ENCODE measurements at regions not wholly inside any gene's neighbourhood (a gene's known extent, or its start where the extent isn't known, plus 50 kb on each side); places are given as distances from the start of the nearest gene placed in this dataset.
"Not testable (repeated sequence)": the region's sequence is repeated elsewhere in the genome, so short reads cannot be mapped to it uniquely, and the experiment has no call there.

DNA sequence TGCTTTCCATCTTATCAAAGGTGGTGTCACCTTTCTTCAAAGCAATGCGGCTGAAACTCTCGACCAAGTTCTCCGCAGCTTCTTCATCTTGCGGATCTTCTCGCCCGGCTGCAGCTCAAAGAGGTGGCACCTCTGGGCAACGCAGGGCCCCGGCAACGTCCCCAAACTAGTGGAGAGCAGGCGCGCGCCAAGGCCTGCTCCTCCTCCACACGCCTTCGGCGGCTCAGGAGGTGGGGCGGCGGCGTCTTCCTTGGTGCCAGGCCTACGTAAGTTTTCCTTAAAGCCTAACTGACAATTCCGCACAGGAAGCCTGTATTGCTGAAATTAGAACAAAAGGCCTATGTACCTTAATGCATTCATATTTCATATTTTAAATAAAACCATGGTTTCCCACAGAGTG lies 112.0 kb downstream of the TMX1 start:
- DNase-seq (ENCODE audit: low spot score): no peak

DNA sequence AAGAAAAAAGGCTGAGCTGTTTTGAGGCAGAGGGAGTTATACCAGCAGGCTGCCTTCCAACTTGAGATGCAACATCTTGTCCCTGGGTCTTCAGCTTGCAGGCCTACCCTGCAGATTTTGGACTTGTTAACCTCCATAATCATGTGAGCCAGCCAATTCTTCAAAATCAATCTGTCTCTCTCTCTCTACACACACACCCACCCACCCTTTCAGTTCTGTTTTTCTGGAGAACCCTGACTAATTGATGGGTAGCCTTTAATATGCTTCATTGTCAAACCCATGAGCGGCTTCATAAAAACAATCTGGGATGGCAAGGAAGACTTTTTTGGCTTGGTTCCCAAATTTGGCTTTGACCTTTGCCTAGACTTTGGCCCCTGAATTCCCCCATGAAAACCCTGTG lies 113.9 kb downstream of the TMX1 start:
- DNase-seq (ENCODE audit: low spot score): no peak

DNA sequence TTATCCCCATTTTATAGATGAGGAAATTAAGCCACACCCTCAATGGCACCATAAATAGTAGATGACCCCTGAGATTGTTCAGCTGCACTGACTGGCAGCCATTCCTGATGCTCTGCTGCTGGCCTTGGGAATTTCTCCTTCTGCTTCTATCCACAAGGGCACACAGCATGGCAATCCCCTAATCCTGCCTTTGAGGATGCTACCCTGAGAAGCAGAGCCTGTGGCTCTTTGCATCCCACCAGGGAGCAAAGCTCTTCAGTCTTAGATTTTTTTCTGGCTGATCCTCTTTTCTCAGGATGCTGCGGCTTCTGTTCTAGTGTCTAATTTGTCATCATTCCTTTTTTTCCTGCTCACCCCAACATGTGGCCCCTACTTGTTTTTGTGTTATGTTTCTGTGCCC lies 114.8 kb downstream of the TMX1 start:
- no peak for DNase-seq (ENCODE audit: low spot score)

DNA sequence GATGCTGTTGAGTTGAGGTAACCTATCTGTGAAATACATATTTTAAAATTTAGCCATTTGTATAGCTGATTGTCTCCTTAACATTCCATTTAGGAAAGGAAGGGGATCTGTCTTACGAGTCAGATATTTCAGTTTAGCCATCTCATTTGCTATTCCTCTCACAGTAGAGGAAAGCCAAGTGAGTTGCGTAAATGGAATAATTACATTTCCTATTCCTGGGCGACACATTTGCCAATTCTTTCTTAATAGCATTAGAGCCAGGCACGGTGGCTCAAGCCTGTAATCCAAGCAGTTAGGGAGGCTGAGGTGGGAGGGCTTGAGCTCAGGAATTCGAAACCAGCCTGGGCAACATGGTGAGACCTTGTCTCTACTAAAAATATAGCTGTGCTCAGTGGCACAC lies 116.3 kb downstream of the TMX1 start:
- no peak for DNase-seq (ENCODE audit: low spot score)

DNA sequence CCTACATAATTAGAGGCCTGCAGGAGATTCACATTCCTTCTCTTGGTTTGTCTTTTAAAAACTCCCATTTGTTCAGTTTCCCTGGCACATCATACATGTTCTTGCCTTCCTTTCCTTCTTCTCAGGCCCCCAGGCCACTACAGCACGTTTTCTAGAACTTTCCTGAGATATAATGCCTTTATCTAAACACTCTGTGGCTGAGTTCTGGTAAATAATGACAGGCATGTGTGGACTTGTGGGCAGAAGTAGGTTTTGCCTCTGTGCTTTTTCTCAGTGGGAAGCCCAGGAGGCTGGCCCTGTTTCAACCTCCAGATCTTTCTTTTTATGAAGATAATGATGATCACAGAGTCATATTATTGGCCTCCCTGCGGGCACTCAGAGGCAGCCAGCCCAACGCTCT lies 117.2 kb downstream of the TMX1 start:
- no peak for DNase-seq (ENCODE audit: low spot score)

DNA sequence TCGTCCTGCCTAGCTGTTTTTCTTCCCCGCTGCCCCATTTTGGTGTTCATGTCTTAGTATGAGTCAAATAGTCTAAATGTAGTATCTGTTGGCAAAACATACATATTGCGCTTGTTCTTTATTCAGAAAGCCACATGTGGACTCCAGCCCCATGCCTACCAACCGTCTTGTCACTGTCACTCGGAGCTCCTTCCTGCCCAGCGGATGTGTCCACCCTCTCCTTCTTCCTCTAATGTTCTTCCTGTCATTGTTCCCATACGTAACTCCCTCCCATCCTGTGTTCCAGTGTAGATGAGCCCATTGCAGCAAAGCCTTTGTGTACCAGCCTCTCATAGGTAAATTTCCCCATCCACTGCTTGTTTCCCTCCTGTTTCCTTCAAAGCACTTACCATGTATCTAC lies 120.5 kb downstream of the TMX1 start:
- DNase-seq (ENCODE audit: low spot score): no peak

DNA sequence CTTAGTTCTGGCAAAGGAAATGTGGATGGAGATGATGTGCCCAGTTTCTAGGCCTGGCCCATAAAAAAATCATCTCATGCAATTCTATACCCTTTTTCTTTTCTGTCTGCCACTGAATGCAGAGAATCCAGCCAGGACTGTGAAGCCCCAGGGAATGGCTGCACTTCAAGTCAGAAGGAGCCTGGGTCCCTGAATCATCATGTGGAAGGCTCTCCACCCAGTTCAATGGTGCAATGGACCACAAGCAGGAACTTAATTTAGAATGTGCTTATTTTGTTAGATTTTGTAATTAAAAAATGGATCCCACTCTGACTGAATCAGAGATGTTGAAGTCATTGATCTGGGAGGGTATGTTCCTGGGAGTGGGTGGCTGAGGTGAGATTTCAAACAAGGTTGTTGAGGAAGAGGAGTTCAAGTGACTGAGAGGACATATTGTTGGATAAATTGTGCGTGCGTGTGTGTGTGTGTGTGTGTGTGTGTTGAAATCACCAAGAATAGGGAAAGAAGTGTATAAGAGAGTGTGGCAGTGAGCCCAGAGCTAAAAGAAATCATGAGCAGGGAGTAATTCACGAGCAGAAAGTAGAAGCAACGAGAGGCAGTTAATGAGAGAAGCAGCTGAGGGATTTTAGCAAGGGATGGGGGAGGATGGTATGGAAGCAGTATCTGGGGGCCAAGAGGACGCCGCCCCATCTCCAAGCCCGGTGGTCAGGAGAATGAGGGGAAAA lies 125.4 kb downstream of the TMX1 start:
- DNase-seq (ENCODE audit: low spot score): no peak

DNA sequence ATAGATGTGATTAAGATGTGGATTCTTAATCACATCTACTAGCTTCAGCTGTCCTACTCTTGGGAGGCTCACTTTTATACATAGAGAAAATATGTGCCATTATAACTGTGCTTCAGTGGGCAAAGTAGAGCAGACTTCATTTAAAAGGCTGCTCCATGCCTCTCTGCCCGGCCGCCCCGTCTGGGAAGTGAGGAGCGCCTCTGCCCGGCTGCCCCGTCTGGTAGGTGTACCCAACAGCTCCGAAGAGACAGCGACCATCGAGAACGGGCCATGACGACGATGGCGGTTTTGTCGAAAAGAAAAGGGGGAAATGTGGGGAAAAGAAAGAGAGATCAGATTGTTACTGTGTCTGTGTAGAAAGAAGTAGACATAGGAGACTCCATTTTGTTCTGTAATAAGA lies 126.4 kb downstream of the TMX1 start:
- DNase-seq (ENCODE audit: low spot score): not testable (repeated sequence)

DNA sequence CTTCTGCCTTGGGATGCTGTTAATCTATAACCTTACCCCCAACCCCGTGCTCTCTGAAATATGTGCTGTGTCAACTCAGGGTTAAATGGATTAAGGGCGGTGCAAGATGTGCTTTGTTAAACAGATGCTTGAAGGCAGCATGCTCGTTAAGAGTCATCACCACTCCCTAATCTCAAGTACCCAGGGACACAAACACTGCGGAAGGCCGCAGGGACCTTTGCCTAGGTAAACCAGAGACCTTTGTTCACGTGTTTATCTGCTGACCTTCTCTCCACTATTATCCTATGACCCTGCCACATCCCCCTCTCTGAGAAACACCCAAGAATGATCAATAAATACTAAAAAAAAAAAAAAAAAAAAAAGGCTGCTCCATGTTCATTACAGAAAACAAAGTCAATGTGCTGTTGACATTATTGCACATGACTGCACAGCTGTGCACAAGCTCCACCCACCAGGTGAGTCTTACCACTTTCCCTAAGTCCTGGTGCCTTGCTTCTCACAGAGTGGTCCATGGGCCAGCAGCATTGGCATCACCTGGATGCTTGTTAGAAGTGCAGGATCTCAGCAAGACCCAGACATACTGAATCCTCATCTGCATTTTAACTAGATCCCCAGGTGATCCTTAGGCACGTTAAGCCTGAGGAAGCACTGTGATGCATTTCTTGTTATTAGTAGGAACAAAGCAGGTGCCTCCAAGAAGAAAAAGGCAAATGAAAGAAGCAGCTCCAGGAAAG lies 127.0 kb downstream of the TMX1 start:
- not testable (repeated sequence) for DNase-seq (ENCODE audit: low spot score)

DNA sequence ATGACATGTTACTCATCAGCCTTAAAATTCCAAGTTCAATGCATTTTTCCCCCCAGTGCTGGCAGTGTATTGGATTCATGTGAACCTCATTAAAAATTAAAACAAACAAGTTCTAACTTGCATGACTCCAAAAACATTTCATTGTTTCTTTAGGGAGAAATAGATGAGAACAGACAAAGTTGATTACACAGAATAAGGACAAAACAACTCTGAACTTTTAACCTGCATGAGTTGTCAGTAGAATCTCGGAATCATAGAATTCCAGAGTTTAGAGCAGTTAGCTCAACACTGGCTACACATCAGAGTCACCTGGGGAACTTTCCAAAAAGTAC lies 127.5 kb downstream of the TMX1 start:
- no peak for DNase-seq (ENCODE audit: low spot score)

DNA sequence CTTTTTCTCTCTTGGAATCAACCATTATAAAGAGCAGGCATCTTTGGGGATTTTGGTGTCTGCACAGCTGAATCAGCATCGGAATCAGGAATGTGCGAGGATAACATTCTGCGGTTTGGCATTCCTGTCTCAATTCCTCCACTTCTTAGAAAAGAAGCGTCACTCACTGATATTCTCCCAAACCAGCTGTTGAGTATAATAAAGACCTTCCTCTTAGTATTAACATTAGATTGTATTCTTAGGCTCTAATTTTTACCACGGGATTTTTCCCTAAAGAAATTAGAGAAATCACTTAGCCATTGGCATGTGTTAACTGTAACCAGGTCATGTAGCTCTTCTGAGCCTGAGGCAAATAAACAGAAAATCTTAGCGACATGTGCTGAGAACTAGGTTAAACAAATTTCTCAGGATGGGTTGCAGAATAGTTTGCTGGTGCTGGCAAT lies 128.7 kb downstream of the TMX1 start:
- DNase-seq (ENCODE audit: low spot score): no peak

DNA sequence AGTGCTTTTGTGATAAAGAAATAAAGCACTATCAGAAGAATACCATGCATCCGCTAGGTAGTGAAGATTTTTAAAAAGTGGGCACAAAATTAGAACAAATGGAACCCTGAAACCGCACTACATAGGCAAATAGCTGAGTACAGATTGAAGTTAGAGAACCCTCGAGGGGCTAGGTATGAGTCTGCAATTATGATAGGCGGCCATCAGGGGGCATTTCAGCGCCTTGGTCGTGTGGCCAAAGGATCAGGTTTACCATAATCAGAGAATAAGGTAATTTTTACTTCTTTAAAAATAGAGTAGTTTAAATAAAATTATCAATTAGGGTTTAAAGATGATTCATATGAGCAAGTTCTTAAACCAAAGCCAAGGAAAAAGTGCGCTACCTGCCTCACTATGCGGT lies 129.8 kb downstream of the TMX1 start:
- DNase-seq (ENCODE audit: low spot score): no peak

DNA sequence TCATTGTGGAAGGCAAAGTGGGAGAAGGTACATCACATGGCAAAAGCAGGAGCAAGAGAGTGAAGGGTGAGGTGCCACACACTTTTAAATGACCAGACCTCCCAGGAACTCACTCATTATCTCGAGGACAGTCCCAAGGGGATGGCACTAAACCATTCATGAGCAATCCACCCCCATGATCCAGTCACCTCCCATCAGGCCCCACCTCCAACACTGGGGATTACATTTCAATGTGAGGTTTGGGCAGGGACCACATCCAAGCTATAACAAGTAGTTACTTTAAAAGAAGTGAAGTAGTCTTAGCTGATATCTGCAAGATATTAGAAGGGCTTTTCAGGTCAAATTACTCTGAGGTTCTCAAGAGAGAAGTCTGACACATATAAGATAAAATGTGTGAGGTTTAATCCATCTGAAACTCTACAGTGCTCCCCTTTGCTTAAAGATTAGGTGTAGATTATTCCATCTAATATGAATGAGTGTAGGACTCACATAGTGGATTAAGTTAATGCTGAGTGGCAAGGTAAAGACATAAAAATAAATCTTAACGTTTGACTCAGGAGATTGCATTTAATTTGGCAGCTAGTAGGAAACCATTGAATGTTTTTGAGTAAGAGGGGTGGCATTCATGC lies 130.8 kb downstream of the TMX1 start:
- DNase-seq (ENCODE audit: low spot score): no peak

DNA sequence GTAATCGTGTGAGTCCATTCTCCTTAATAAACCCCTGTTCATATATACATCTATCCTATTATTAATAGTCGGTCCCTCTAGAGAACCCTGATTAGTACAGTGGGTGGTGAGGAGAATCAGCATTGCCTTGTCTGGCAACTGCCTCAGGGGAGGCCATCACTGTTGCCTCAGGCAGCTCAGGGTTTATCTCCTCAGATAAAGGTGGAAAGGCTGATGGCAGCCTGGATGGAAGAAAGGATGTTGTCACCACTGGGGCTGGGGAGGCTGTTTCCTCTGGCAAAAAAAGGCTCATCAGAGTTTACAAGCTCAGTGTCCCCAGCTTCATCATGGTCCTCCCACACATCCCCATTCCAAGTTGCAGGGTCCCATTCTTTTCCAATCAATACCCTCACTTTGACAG lies 137.1 kb downstream of the TMX1 start:
- not testable (repeated sequence) for DNase-seq (ENCODE audit: low spot score)

DNA sequence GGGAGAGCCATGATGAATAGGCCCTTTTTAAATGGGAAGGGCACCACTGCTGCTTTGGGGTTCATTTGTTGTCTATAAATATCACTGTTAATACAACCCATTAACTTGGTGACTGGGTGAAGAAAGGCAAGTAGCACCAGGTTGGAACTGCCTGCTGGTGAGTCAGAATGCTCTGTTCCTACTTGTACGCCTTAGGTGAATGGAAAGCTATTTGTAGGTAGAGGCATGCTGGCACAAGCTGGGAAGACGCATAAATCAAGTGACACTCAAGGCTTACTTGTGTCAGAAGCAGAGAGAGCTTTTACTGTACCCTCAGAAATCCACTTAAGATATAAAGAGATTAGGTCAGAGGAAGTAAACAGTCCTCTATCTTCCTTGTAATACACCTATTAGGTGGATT lies 142.5 kb downstream of the TMX1 start:
- no peak for DNase-seq (ENCODE audit: low spot score)

DNA sequence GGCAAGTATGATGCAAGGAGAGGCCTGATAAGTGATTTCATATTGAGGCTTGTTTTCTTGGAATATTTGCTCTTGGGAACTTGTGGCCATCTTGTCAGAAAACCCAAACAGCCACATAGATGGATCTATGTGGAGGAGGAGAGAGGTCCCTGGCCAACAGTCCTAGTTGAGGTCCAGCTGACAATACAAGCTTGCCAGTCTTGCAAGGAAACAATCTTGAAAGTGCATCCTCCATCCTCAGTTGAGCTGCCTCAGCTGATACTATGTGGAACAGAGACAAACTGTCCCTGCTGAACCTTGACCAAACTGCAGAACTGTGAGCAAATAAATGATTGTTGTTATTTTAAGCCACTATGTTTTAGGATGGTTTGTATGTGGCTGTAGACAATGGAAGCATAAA lies 146.4 kb downstream of the TMX1 start:
- no peak for DNase-seq (ENCODE audit: low spot score)

DNA sequence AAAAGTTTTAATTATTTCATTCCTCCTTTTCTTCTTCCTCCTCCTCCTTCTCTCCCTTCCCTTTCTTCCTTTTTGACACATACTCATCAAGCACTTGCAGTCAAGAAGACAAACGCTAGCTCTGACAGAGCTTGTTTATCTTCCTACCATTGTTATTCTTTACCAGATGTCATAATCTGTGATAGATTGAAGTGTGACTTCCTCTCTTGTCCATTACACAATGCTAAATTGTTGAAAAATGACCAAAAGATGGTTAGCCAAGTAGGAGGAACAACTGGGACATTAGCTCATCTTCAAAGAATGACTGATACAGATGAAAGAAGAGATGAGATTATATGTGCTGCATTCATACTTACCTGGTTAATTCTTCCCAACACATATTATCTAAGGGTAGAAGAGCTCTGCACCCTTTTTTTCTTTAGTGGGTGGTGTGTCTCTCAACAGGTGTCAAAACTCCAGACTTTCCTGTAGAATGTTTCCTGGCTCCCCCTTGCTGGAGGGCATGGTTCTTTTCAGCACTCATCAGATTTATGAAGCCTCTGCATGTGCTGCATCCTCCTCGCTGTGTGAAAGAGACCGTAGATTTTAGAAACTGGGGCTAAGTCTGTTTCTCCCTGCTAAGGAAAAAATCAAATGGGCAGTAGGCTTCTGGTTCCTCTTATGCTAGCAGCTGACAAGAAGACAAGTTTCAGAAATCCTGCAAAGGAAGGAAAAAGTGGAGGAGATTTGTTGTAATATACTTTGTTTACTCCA lies 147.1 kb downstream of the TMX1 start:
- DNase-seq (ENCODE audit: low spot score): no peak

DNA sequence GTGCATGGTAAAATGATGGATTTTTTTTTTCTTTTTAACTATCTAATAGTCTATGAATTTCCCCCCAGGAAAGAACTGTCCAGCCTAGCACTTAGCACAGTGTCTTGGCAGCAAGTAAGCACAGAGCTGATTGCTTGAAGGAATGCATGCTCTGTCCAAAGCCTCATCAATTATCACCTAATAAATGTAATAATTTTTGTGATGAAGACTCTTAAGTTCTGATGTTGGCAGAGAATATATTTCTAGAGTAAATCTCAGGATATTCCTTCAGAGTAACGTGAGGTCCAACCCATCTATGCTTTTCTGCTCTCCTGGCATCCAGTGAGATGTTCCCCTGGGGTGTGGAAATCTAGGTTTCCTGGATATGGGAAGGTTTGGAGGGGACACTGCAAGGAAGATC lies 152.4 kb downstream of the TMX1 start:
- no peak for DNase-seq (ENCODE audit: low spot score)

DNA sequence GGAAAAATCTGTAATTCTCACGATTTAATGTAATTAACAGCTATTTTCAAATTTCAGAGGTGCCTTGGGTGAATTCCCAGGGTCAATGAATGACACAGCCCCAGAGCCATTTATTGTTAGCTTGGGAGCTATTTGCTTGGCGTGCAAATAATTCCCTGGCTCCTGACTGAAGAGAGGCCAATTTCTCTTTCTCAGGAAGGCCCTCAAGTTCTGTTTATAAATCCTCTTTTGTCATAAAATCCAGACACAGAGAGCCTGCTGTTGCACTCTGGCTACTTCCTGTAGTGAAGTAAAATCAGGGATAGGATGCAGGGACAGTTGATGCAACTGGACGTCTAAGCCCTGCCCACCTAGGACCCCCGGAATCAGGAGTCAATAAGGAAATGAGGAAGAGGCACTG lies 154.3 kb downstream of the TMX1 start:
- peak; percentile 56 for DNase-seq (ENCODE audit: low spot score)

DNA sequence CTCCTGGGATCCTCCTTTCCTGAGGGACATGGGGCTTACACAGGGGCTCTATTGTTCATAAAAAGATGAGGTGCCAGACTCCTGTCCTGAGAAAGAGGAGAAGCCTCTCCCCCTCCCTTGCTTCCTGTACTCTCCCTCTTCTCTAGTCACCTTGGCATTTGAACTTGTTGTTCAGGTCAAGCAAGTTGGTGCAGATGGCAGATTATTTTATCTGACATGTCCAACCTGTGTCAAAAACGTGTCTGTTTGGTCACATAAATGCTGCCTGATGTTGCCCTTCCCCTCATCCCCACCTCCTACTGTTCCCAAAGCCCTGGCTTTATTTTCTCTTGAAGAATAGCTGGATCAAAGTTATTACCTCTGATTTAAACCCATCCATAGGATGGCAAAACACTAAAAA lies 154.8 kb downstream of the TMX1 start:
- DNase-seq (ENCODE audit: low spot score): no peak

DNA sequence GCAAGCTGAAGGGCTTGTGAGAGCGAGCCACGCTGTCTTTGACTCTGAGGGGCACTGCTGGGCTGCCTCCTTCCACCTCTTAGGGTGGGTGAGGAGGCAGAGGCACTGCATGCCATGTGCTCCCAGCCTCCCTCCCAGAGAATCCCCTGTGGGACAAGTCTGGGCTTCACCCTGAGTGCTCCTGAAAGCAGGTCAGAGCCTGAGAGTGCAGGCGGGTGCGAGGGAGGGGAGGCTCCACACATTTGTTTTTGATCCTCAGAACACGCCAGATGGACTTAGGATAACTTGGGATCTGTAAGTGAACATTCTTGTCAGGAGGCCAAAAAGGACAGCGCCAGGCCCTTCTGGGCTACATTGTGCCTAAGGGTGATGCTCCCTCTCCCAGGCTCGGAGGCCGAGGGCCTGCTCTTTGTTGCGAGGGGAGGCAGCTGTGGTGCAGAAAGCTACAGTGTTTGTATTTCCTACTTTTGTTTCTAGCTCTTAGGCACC lies 155.4 kb downstream of the TMX1 start:
- DNase-seq (ENCODE audit: low spot score): peak; percentile 52

DNA sequence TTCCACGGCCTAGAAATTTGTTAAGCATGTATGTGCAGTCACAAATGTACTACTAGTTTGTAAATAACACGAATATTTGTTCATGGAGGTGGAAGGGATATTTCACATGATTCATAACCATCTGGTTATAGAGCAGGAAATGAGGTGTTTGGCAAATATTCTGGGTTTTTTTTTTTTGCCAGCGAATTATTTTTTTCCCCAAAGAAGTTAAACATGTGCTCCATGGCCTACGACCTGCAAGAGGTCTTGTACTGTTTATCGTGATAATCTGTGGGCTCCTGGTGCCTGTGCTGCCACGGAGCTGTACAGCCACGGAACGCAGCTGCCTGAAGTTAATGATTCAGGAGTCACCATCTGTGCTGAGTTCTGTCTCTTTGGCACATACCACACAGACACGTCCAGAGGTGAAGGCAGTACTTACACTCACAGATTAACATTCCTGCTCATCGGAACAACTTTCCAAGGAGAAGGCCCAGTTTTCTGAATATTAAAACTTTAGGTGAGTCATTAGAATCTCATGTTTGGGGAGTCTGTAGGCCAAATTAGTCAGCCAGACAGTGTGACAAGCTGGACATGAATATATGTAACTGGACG lies 156.3 kb downstream of the TMX1 start:
- DNase-seq (ENCODE audit: low spot score): no peak

Measured in COLO829 (cell line).